HEK293T (cell line): ENCODE measurements at regions not wholly inside any gene's neighbourhood (a gene's known extent, or its start where the extent isn't known, plus 50 kb on each side); places are given as distances from the start of the nearest gene placed in this dataset.
"Not testable (repeated sequence)": the region's sequence is repeated elsewhere in the genome, so short reads cannot be mapped to it uniquely, and the experiment has no call there.

Experiments used
- CTCF ChIA-PET: fragments of 350-600 bp; formaldehyde crosslinking; extraction: SDS; loops from one replicate; lab custom pipeline; 2021; ENCODE audit warnings: antibody characterized with exemption, inconsistent platforms; lab: Yijun Ruan, JAX
- POLR2A ChIA-PET: fragments of 350-600 bp; formaldehyde crosslinking; extraction: SDS; loops from one replicate; lab custom pipeline; 2020; ENCODE audit warnings: antibody characterized with exemption, inconsistent platforms; lab: Yijun Ruan, JAX
- DNase-seq: peaks from one replicate; pipeline ENCODE4 v3.0.0; 2012; ENCODE audit warnings: mixed read lengths; ENCODE audit errors: extremely low spot score
- ARNT ChIP-seq: fragments of 450-650 bp; IDR thresholded peaks from 2 replicates; pipeline ENCODE4 v1.6.1; 2017; ENCODE audit warnings: mild to moderate bottlenecking
- BHLHE40 ChIP-seq: fragments of 450-650 bp; IDR thresholded peaks from 2 replicates; pipeline ENCODE4 v1.6.1; 2016; ENCODE audit warnings: mild to moderate bottlenecking, moderate library complexity, borderline replicate concordance
- CTBP1 ChIP-seq: fragments of 450-650 bp; IDR thresholded peaks from 2 replicates; pipeline ENCODE4 v1.6.1; 2016; ENCODE audit warnings: borderline replicate concordance
- ELF4 ChIP-seq: fragments of 450-650 bp; IDR thresholded peaks from 2 replicates; pipeline ENCODE4 v1.6.1; 2017; ENCODE audit warnings: antibody characterized with exemption
- FOXA1 ChIP-seq: fragments of 450-650 bp; IDR thresholded peaks from 2 replicates; pipeline ENCODE4 v1.6.1; 2016; ENCODE audit warnings: mild to moderate bottlenecking
- FOXK2 ChIP-seq: fragments of 450-650 bp; IDR thresholded peaks from 2 replicates; pipeline ENCODE4 v1.6.1; 2016; ENCODE audit warnings: mild to moderate bottlenecking
- FOXM1 ChIP-seq: fragments of 450-650 bp; IDR thresholded peaks from 2 replicates; pipeline ENCODE4 v1.6.1; 2017; ENCODE audit warnings: mild to moderate bottlenecking, borderline replicate concordance
- HDGF ChIP-seq: fragments of 450-650 bp; IDR thresholded peaks from 2 replicates; pipeline ENCODE4 v1.6.1; 2017; ENCODE audit warnings: antibody characterized with exemption, borderline replicate concordance
- L3MBTL2 ChIP-seq: fragments of 450-650 bp; conservative IDR thresholded peaks from 2 replicates; pipeline ENCODE4 v1.6.1; 2016; ENCODE audit warnings: mild to moderate bottlenecking
- LEF1 ChIP-seq: fragments of 450-650 bp; IDR thresholded peaks from 2 replicates; pipeline ENCODE4 v1.6.1; 2017; ENCODE audit warnings: mild to moderate bottlenecking, borderline replicate concordance
- NFRKB ChIP-seq: fragments of 450-650 bp; IDR thresholded peaks from 2 replicates; pipeline ENCODE4 v1.6.1; 2016; ENCODE audit warnings: mild to moderate bottlenecking, moderate library complexity
- PKNOX1 ChIP-seq: fragments of 450-650 bp; IDR thresholded peaks from 2 replicates; pipeline ENCODE4 v1.6.1; 2016
- SP1 ChIP-seq: fragments of 450-650 bp; IDR thresholded peaks from 2 replicates; pipeline ENCODE4 v1.6.1; 2017
- SUZ12 ChIP-seq: fragments of 450-650 bp; IDR thresholded peaks from 2 replicates; pipeline ENCODE4 v1.6.1; 2016; ENCODE audit warnings: mild to moderate bottlenecking
- TARDBP ChIP-seq: fragments of 450-650 bp; IDR thresholded peaks from 2 replicates; pipeline ENCODE4 v1.6.1; 2016
- ZNF384 ChIP-seq: fragments of 450-650 bp; IDR thresholded peaks from 2 replicates; pipeline ENCODE4 v1.6.1; 2016

- ChIA-PET POLR2A (no interaction called here), CTCF (no interaction called here)
- no peak for TF ChIP-seq NFRKB
- no peak for DNase-seq
These were observed 143.4 kb upstream of the PRICKLE1 start for GRCh38 chr12:42732908-42733411.

- no peak for DNase-seq
- ChIA-PET CTCF (no interaction called here), POLR2A (no interaction called here)
- TF ChIP-seq BHLHE40 (no peak), HDGF (no peak), CTBP1 (no peak)
These were observed 140.7 kb upstream of the PRICKLE1 start for GRCh38 chr12:42730291-42730690.

- no peak for DNase-seq
- POLR2A ChIA-PET: no interaction called here
These were observed 140.0 kb upstream of the PRICKLE1 start for GRCh38 chr12:42729535-42729900.

GRCh38 chr12:42728770-42729534, 139.4 kb upstream of the PRICKLE1 start:
- TF ChIP-seq ZNF384 (peak; percentile 68), ARNT (peak; percentile 75), FOXK2 (no peak), HDGF (no peak), L3MBTL2 (no peak), NFRKB (no peak), SP1 (no peak), BHLHE40 (0 out of 2 replicates have a peak, but pooled peaks have one; percentile 22), ELF4 (no peak), SUZ12 (no peak), PKNOX1 (peak; percentile 10; the same call in 1 of the 2 replicates), FOXA1 (no peak), TARDBP (no peak), LEF1 (no peak), FOXM1 (no peak), CTBP1 (peak; percentile 87)
- POLR2A ChIA-PET: no interaction called here
- CTCF ChIA-PET: no interaction called here
- DNase-seq: peak; percentile 22

More at GRCh38 chr12:42729535-42729900, 140.0 kb upstream of the PRICKLE1 start:
- CTCF ChIA-PET: interaction anchor here (0.5 kb wide), 2 partner anchors 309 to 442 kb away, joined by 3 to 11 read pairs; no protein-coding TSS in a partner anchor
- TF ChIP-seq ELF4 (no peak), SUZ12 (no peak), CTBP1 (no peak), ZNF384 (no peak), HDGF (no peak), L3MBTL2 (no peak), NFRKB (no peak), BHLHE40 (no peak)

- POLR2A ChIA-PET: no interaction called here
These were observed 138.7 kb upstream of the PRICKLE1 start for GRCh38 chr12:42728287-42728686.

GRCh38 chr12:42725809-42726208, 136.3 kb upstream of the PRICKLE1 start:
- ChIA-PET CTCF (no interaction called here), POLR2A (no interaction called here)
- TF ChIP-seq NFRKB (no peak), FOXA1 (no peak), BHLHE40 (no peak), PKNOX1 (no peak), L3MBTL2 (no peak), ELF4 (no peak)
- no peak for DNase-seq

More at GRCh38 chr12:42728287-42728686, 138.7 kb upstream of the PRICKLE1 start:
- TF ChIP-seq NFRKB: no peak
- TF ChIP-seq BHLHE40: no peak
- TF ChIP-seq ZNF384: no peak
- TF ChIP-seq FOXM1: no peak
- TF ChIP-seq L3MBTL2: no peak
- no peak for TF ChIP-seq CTBP1
- TF ChIP-seq HDGF: no peak
- CTCF ChIA-PET: no interaction called here
- DNase-seq: no peak

GRCh38 chr12:42716491-42716891, 126.9 kb upstream of the PRICKLE1 start:
- CTCF ChIA-PET: interaction anchor here (0.6 kb wide), 1 partner anchor 292 kb away, joined by 3 read pairs; no protein-coding TSS in a partner anchor
- DNase-seq: no peak
- TF ChIP-seq ELF4: no peak
- TF ChIP-seq TARDBP: no peak
- no peak for TF ChIP-seq FOXM1
- no peak for TF ChIP-seq BHLHE40
- no peak for TF ChIP-seq FOXA1
- no peak for TF ChIP-seq SUZ12
- TF ChIP-seq NFRKB: no peak
- TF ChIP-seq L3MBTL2: no peak
- TF ChIP-seq LEF1: no peak
- POLR2A ChIA-PET: no interaction called here

GRCh38 chr12:42713566-42713965, 124.0 kb upstream of the PRICKLE1 start:
- CTCF ChIA-PET, DNase-seq, POLR2A ChIA-PET: not testable (repeated sequence)

- POLR2A ChIA-PET, CTCF ChIA-PET: not testable (repeated sequence)
These were observed 118.8 kb upstream of the PRICKLE1 start for GRCh38 chr12:42708374-42708773.

More at GRCh38 chr12:42708374-42708773, 118.8 kb upstream of the PRICKLE1 start:
- not testable (repeated sequence) for DNase-seq
